Natural killer cell (primary cell): ENCODE measurements at regions not wholly inside any gene's neighbourhood (a gene's known extent, or its start where the extent isn't known, plus 50 kb on each side); places are given as distances from the start of the nearest gene placed in this dataset.

Experiments used
- ATAC-seq, 3 donors: fragments of 150-1000 bp in 2 of 3; fragments of 200-7000 bp in 1 of 3; cut with Tn5 transposase; 1 replicate in 1 of 3; 2 replicates in 2 of 3; pipeline ENCODE4 v1.10.0; 2021; ENCODE audit warnings: mild to moderate bottlenecking in 2 of 3, moderate library complexity in 2 of 3
- DNase-seq, 2 donors: peaks; one replicate each; pipeline versions ENCODE4 v3.0.0 to v3.0.0-alpha.2; 2013 to 2021; ENCODE audit warnings: mixed read lengths in 1 of 2
- H3K27ac ChIP-seq: one replicate; pipeline ENCODE4 v1.5.1; 2013; ENCODE audit warnings: mild to moderate bottlenecking, low read length
- H3K27me3 ChIP-seq: one replicate; pipeline ENCODE4 v1.6.1; 2013; ENCODE audit warnings: low read length; ENCODE audit not compliant: control insufficient read depth, insufficient read depth
- H3K36me3 ChIP-seq: one replicate; pipeline ENCODE4 v1.6.1; 2013; ENCODE audit warnings: low read length; ENCODE audit not compliant: control insufficient read depth, insufficient read depth
- H3K4me1 ChIP-seq: one replicate; pipeline ENCODE4 v1.6.1; 2013; ENCODE audit warnings: low read length; ENCODE audit not compliant: control insufficient read depth, insufficient read depth
- H3K4me3 ChIP-seq: one replicate; pipeline ENCODE4 v1.5.1; 2013; ENCODE audit warnings: low read length
- H3K9me3 ChIP-seq: one replicate; pipeline ENCODE4 v1.6.1; 2013; ENCODE audit warnings: low read length; ENCODE audit not compliant: control insufficient read depth, insufficient read depth
- H3K27ac Mint-ChIP-seq, 2 donors: one replicate each; pipeline ENCODE4 v1.8.0; 2022; ENCODE audit warnings: mild to moderate bottlenecking in 2 of 2, mixed read lengths in 2 of 2, moderate library complexity in 1 of 2
- H3K27me3 Mint-ChIP-seq, 2 donors: one replicate each; pipeline ENCODE4 v1.8.0; 2022; ENCODE audit warnings: low read depth in 2 of 2, mixed read lengths in 2 of 2
- H3K36me3 Mint-ChIP-seq: one replicate; pipeline ENCODE4 v1.8.0; 2022; ENCODE audit warnings: mixed read lengths
- H3K4me1 Mint-ChIP-seq, 2 donors: one replicate each; pipeline ENCODE4 v1.8.0; 2022; ENCODE audit warnings: mixed read lengths in 2 of 2
- H3K4me3 Mint-ChIP-seq: one replicate; pipeline ENCODE4 v1.8.0; 2022; ENCODE audit warnings: mild to moderate bottlenecking, moderate library complexity, mixed read lengths
- H3K9me3 Mint-ChIP-seq, 2 donors: one replicate each; pipeline ENCODE4 v1.8.0; 2022; ENCODE audit warnings: mixed read lengths in 2 of 2
- whole genome bisulfite sequencing: methylation state at CpG from one replicate; pipeline ENCODE4 v1.1.7; 2013; ENCODE audit warnings: missing lambda C conversion rate; ENCODE audit not compliant: insufficient coverage; 5-methylcytosine and 5-hydroxymethylcytosine counted together
- intact Hi-C: fragments of 100-400 bp; cut with micrococcal nuclease; formaldehyde crosslinking; loops from one replicate; pipeline ENCODE4 v1.14.2; 2022
- TF ChIP-seq, protein P1 (sequence below): fragments of 200-600 bp; IDR thresholded peaks from one replicate; pipeline ENCODE4 v1.8.0; 2022; ENCODE audit warnings: antibody characterized with exemption

- TF ChIP-seq, protein P1, sequence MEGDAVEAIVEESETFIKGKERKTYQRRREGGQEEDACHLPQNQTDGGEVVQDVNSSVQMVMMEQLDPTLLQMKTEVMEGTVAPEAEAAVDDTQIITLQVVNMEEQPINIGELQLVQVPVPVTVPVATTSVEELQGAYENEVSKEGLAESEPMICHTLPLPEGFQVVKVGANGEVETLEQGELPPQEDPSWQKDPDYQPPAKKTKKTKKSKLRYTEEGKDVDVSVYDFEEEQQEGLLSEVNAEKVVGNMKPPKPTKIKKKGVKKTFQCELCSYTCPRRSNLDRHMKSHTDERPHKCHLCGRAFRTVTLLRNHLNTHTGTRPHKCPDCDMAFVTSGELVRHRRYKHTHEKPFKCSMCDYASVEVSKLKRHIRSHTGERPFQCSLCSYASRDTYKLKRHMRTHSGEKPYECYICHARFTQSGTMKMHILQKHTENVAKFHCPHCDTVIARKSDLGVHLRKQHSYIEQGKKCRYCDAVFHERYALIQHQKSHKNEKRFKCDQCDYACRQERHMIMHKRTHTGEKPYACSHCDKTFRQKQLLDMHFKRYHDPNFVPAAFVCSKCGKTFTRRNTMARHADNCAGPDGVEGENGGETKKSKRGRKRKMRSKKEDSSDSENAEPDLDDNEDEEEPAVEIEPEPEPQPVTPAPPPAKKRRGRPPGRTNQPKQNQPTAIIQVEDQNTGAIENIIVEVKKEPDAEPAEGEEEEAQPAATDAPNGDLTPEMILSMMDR: no peak
- Histone ChIP-seq H3K27ac (no peak overlapping the region), H3K9me3 (no peaks in the 10 kb centered on the region), H3K4me3 (no peak overlapping the region), H3K36me3 (no peaks in the 10 kb centered on the region), H3K4me1 (no peaks in the 10 kb centered on the region), H3K27me3 (no peaks in the 10 kb centered on the region)
- no peaks in the 10 kb centered on the region for H3K9me3 Mint-ChIP-seq
- 87% methylated on average over 5 of the region's 7 CpGs for WGBS
- H3K27me3 Mint-ChIP-seq: peaks cover 12 to 19% of the 10 kb centered on the region in 2 donors
- intact Hi-C loops: no loop called here
- no peak overlapping the region for H3K4me3 Mint-ChIP-seq
- ATAC-seq: no peak
- DNase-seq: no peak
- no peak overlapping the region for H3K27ac Mint-ChIP-seq
- no peaks in the 10 kb centered on the region for H3K4me1 Mint-ChIP-seq
- no peaks in the 10 kb centered on the region for H3K36me3 Mint-ChIP-seq
Observed at GRCh38 chr5:155128786-155129512, 115.4 kb downstream of the KIF4B start.

GRCh38 chr5:155129513-155129880, 115.9 kb downstream of the KIF4B start:
- Mint-ChIP-seq H3K4me1 (no peaks in the 10 kb centered on the region), H3K27me3 (peaks cover 12 to 19% of the 10 kb centered on the region in 2 donors), H3K36me3 (no peaks in the 10 kb centered on the region), H3K9me3 (no peaks in the 10 kb centered on the region), H3K27ac (no peak overlapping the region), H3K4me3 (no peak overlapping the region)
- TF ChIP-seq, protein P1: no peak
- intact Hi-C loops: no loop called here
- DNase-seq (no peak), ATAC-seq (no peak)
- Histone ChIP-seq H3K27ac (no peak overlapping the region), H3K9me3 (no peaks in the 10 kb centered on the region), H3K4me1 (no peaks in the 10 kb centered on the region), H3K27me3 (no peaks in the 10 kb centered on the region), H3K4me3 (no peak overlapping the region), H3K36me3 (no peaks in the 10 kb centered on the region)

GRCh38 chr5:155134130-155134529, 120.6 kb downstream of the KIF4B start:
- TF ChIP-seq, protein P1: no peak
- no peaks in the 10 kb centered on the region for H3K9me3 Mint-ChIP-seq

More at GRCh38 chr5:155134130-155134529, 120.6 kb downstream of the KIF4B start:
- no peaks in the 10 kb centered on the region for H3K27me3 ChIP-seq
- Mint-ChIP-seq H3K27ac (no peak overlapping the region), H3K4me3 (no peak overlapping the region), H3K27me3 (peaks cover 13 to 16% of the 10 kb centered on the region in 2 donors), H3K36me3 (no peaks in the 10 kb centered on the region), H3K4me1 (no peaks in the 10 kb centered on the region)
- intact Hi-C loops: no loop called here
- H3K4me3 ChIP-seq: no peak overlapping the region
- no peaks in the 10 kb centered on the region for H3K4me1 ChIP-seq
- H3K9me3 ChIP-seq: no peaks in the 10 kb centered on the region
- no peak overlapping the region for H3K27ac ChIP-seq
- DNase-seq (no peak), ATAC-seq (no peak)
- H3K36me3 ChIP-seq: no peaks in the 10 kb centered on the region
